NCI-H146 (cell line): ENCODE measurements at regions not wholly inside any gene's neighbourhood (a gene's known extent, or its start where the extent isn't known, plus 50 kb on each side); places are given as distances from the start of the nearest gene placed in this dataset.

Experiments
- DNase-seq: peaks from one replicate; lab custom pipeline; 2025; lab: John Stamatoyannopoulos, UW

- no peak for DNase-seq
These were observed 259.5 kb downstream of the BRD1 start for GRCh38 chr22:49567899-49568750.

GRCh38 chr22:49566693-49567092 lies 261.0 kb downstream of the BRD1 start:
- no peak for DNase-seq

DNA sequence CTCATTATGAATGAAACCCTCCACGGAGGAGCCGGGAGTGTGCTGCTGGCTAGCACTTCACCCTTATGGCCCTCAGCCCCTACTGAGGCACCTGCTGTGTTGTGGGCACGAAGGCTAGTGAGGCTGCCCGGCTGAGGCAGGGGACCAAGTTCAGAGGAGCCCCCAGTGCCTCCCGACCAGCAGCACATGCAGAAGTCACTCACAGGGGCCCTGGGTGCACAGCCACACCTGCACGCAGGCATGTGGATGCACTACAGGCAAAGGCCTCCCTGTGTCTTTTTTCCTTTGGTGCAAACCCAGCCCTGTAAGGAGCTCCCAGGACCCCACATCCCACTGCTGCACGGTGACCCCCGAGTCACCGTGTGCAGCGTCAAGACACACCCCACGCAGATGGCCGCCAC lies 261.5 kb downstream of the BRD1 start:
- no peak for DNase-seq

GRCh38 chr22:49565516-49565855 lies 262.2 kb downstream of the BRD1 start:
- DNase-seq = no peak

- DNase-seq = no peak
These were observed 262.8 kb downstream of the BRD1 start for GRCh38 chr22:49564666-49565515.

DNA sequence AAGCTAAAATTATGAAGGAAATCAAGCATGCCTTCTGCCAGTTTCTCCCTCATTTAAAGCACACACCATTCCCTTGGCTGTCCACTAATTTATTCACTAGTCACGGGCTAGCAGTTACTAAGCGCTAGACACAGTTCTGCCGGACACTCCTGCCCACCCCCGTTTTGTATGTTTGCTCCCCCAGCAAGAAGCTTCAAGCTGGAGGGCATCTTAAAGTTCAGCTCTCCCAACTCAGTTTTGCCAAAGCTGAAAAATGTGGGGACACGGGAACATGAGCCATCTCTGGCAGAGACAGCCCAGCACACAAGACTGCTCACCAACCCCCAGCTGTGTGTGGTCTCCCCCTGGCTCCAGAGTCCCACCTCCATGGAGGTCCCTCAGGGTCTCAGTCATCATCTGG lies 263.6 kb downstream of the BRD1 start:
- no peak for DNase-seq

- no peak for DNase-seq
These were observed 264.9 kb downstream of the BRD1 start for GRCh38 chr22:49562685-49563249.

DNA sequence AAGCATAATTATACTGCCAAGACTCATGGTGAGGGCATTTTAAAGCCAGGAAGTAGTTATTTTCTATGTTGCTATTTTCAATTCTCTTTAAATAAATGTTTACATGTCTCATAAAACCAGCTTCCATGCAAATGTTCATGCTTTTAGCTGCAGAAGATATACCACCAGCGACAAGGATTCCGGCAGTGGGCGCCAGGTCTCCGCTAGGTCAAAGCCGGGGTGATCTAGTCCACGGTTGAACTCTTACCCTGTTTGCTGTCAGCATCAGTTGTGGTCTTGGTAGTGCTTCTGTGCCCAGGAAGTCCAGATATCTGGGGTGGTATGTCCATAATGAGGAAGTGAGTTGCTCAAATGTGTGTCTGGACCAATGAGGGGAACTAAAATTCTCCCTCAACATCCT lies 265.7 kb downstream of the BRD1 start:
- no peak for DNase-seq

DNA sequence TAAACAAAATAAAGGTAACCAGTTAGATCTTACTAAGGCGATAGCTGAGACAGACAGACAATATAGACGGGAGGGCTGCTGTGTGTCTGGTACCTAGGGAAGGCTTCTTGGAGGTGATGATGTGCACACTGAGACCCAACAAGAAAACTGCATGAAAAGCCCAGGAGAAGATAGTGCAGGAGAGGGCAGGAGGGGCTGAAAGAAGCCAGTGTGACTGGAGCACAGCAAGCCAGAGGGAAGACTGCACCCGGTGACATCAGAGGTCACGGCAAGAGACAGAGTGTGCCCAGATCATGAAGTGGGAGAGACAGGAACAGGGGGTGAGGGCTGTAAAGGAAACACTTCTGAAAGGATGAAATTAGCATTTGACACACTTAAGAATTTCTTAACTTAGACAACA lies 266.3 kb downstream of the BRD1 start:
- DNase-seq = no peak

GRCh38 chr22:49555526-49555925 lies 272.1 kb downstream of the BRD1 start:
- no peak for DNase-seq

DNA sequence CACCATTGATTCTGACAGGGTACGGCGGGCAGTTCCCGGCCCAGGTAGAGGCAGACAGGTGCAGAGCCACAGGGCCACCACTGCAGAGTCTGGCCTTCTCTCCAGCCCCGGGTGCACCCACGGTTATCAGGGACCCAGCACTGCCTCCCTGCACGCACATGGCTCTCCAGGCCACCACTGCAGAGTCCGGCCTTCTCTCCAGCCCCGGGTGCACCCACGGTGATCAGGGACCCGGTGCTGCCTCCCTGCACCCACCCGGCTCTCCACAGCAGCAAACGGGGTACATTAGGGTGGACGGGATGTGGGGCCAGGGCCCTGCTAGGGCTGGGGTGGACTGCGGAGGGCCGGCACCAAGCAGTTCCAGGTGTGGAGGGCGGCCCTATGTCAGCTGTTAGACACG lies 272.9 kb downstream of the BRD1 start:
- no peak for DNase-seq

DNA sequence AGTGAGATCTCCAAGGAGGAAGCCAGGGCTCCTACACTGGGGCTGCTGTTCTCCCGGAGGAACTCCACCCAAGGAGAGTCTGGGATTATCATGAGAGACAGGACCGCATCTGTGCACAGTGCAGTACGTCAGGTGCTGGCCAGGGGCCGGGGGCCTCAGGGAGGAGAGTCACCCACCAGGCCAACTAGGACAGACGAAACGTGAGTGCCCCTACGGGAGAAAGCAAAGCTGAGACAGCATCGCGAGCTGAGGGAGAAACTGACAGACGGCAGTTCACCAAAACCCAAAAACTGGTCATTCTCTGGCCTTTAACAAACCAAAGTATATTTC lies 273.4 kb downstream of the BRD1 start:
- DNase-seq = no peak

GRCh38 chr22:49553518-49554295 lies 274.0 kb downstream of the BRD1 start:
- no peak for DNase-seq

DNA sequence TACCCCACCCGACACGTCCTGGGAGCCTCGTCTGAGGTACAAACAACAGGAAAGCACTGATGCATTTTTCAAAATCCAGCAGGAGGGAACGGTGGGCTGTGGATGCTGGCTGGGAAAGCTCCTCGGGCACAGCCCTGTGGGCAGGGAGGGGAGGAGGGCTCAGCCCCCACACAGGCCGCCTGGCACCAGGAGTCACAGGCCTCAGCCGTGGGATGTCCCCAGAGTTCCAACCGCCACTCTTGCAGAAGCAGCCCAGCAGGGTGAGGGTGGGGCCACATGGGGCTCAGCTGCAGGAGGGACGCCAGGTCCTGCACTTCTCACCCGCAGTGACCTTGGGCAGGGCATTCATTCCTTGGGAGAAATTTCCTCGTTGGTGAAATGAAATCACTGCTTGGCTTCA lies 274.6 kb downstream of the BRD1 start:
- no peak for DNase-seq

DNA sequence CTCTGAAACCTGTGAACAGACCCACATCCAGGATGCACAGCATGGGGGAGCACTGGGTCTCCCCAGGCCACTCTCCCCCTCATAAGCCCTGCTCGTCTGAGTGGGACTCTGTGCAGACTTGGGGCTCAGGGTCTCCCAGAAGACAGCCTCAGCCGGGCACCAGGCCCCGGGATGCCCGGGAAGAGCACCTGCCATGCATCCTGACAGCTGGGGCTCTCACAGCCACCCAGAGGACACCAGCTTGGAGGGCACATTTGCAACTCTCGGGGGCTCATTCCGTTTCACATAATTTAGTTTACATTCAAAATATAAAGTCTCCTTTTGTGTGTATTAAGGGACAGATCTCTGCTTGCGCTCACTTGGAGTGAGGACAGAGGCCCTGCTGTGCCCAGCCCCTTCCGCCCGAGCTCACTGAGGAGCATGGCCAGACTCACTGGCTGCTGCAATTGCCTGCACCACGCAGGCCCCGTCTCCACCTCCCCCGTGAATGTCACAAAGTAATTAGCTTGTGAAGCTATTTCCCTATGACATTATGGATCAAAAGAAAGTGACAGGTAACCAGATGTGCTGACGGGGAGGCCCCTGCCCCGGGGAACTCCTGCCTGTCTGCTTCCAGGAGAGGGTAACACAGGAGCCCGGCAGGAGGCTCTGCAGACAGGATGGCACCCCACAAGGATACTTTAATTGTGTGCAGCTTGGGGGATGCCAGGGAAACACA lies 275.6 kb downstream of the BRD1 start:
- DNase-seq = no peak

GRCh38 chr22:49551446-49551845 lies 276.2 kb downstream of the BRD1 start:
- no peak for DNase-seq

GRCh38 chr22:49550766-49551362 lies 276.8 kb downstream of the BRD1 start:
- no peak for DNase-seq

DNA sequence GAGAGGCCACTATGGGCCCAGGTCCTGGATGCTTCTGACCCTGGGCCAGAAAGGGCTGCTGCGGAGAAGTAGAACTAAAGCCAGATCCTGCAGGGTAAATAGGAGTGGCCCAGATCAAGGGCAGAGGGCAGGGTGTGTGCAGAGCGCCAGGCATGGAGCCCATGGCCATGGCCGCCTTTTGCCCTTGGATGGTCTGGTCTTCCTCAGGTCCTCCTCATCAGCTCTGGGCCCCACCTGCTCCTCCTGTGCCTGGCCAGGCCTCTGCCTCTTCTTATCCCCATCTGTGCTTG lies 277.6 kb downstream of the BRD1 start:
- no peak for DNase-seq

GRCh38 chr22:49549256-49550140 lies 278.2 kb downstream of the BRD1 start:
- DNase-seq = no peak

DNA sequence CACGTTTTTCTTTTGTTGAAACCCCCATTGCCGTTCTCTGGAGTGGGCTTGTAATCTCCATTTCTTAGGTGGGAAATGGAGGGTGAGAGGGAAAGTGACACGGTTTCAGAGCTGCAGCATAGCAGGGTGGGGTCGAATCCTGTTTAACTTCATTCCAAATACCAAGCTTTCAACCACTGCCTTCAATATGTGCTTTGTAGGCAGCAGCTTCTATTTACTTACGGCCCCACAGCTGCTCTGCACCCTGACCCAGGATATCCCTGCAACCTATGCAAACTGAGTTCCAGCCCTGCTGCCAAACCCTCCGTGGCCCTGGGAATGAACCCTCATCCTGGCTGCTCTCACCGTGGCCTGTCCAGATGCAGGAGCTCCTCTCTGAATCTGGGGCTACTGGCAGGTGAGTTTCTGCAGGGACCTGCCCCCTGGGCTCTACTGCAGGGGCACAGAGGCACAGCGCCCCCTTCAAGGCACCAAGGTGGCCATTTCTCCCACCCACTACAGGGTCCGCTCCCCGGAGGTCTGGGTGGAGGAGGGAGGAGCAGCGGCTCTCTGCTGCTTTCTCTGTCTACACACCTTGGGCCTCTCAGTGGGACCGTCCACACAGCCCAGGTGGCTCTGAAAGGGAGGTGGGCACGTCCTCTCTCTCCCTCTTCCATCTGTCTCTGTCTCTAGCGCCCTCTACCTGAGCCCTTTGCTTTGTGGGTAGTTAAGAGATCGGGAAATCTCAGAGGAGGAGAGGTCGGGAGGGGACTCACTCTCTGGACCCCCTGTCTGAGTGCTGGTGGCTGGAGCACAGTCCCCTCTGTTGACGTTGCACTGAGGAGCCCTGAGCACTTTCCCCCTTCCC lies 279.1 kb downstream of the BRD1 start:
- DNase-seq = no peak
